PC-3 (cell line): ENCODE measurements at regions not wholly inside any gene's neighbourhood (a gene's known extent, or its start where the extent isn't known, plus 50 kb on each side); places are given as distances from the start of the nearest gene placed in this dataset.

ENCODE experiments used
- ATAC-seq: fragments of 200-7000 bp; cut with Tn5 transposase; 2 replicates; pipeline ENCODE4 v1.9.1; 2020; ENCODE audit warnings: mild to moderate bottlenecking, moderate library complexity
- BruUV-seq: library from RNA; stranded (reverse); fragments of 400-500 nt; replicated peaks from 2 replicates; lab custom pipeline; 2021; lab: Mats Ljungman, UMichigan
- CTCF ChIA-PET: fragments of 300-600 bp; sonication (Branson Sonifier 250); formaldehyde crosslinking; loops from one replicate; lab custom pipeline; 2022; ENCODE audit warnings: antibody characterized with exemption; lab: Charles Lee
- POLR2A ChIA-PET: fragments of 300-600 bp; sonication (Branson Sonifier 250); formaldehyde crosslinking; loops from one replicate; lab custom pipeline; 2022; ENCODE audit warnings: antibody characterized with exemption; ENCODE audit not compliant: unreplicated experiment; lab: Charles Lee
- DNase-seq: peaks from one replicate; pipeline ENCODE4 v3.0.0-alpha.2; 2015
- H2AFZ ChIP-seq: fragments of 300-600 bp; sonication (generic); 2 replicates; pipeline ENCODE4 v1.6.0; 2016; ENCODE audit warnings: antibody characterized with exemption, low read length
- H3F3A ChIP-seq: fragments of 300-600 bp; sonication (generic); one replicate; pipeline ENCODE4 v1.6.0; 2017; ENCODE audit warnings: antibody characterized with exemption, low read length, control low read depth, mild to moderate bottlenecking; ENCODE audit not compliant: unreplicated experiment
- H3K27ac ChIP-seq: fragments of 300-600 bp; sonication (generic); 2 replicates; pipeline ENCODE4 v1.5.1; 2016; ENCODE audit warnings: mild to moderate bottlenecking, low read length
- H3K27me3 ChIP-seq: fragments of 300-600 bp; sonication (generic); 2 replicates; pipeline ENCODE4 v1.6.1; 2016; ENCODE audit warnings: low read length, mixed read lengths
- H3K36me3 ChIP-seq: fragments of 300-600 bp; sonication (generic); 2 replicates; pipeline ENCODE4 v1.6.1; 2016; ENCODE audit warnings: low read depth, mixed run types, low read length, mixed read lengths
- H3K4me1 ChIP-seq: fragments of 300-600 bp; sonication (generic); 2 replicates; pipeline ENCODE4 v1.5.1; 2016; ENCODE audit warnings: low read length; ENCODE audit not compliant: insufficient read depth
- H3K4me2 ChIP-seq: fragments of 300-600 bp; sonication (generic); 2 replicates; pipeline ENCODE4 v1.6.0; 2016; ENCODE audit warnings: low read length
- H3K4me3 ChIP-seq: fragments of 300-600 bp; sonication (generic); 2 replicates; pipeline ENCODE4 v1.5.1; 2016; ENCODE audit warnings: mild to moderate bottlenecking, low read length, mixed read lengths
- H3K79me2 ChIP-seq: fragments of 300-600 bp; sonication (generic); 2 replicates; pipeline ENCODE4 v1.6.1; 2017; ENCODE audit warnings: low read length, mixed read lengths
- H3K9ac ChIP-seq: fragments of 300-600 bp; sonication (generic); 2 replicates; pipeline ENCODE4 v1.6.0; 2016; ENCODE audit warnings: mild to moderate bottlenecking, low read length
- H3K9me2 ChIP-seq: fragments of 300-600 bp; sonication (generic); replicated peaks from 2 replicates; pipeline ENCODE4 v1.6.1; 2016; ENCODE audit warnings: mixed run types, low read length, mixed read lengths
- H3K9me3 ChIP-seq: fragments of 300-600 bp; sonication (generic); 2 replicates; pipeline ENCODE4 v1.6.1; 2016; ENCODE audit warnings: low read length, mixed read lengths
- H4K20me1 ChIP-seq: fragments of 300-600 bp; sonication (generic); 2 replicates; pipeline ENCODE4 v1.6.1; 2016; ENCODE audit warnings: low read length, mixed read lengths
- CTCF ChIP-seq: fragments of 300-600 bp; sonication (generic); conservative IDR thresholded peaks from 2 replicates; pipeline ENCODE4 v1.5.1; 2017; ENCODE audit warnings: antibody characterized with exemption, low read depth, mild to moderate bottlenecking, low read length
- EZH2 ChIP-seq: fragments of 300-600 bp; sonication (generic); IDR thresholded peaks from one replicate; pipeline ENCODE4 v1.6.1; 2017; ENCODE audit warnings: antibody characterized with exemption, mild to moderate bottlenecking, low read length; ENCODE audit not compliant: unreplicated experiment
- EZH2phosphoT487 ChIP-seq: fragments of 300-600 bp; sonication (generic); IDR thresholded peaks from 2 replicates; pipeline ENCODE4 v1.6.1; 2018; ENCODE audit warnings: mild to moderate bottlenecking, antibody characterized with exemption, low read length, borderline replicate concordance
- intact Hi-C: fragments of 100-400 bp; cut with micrococcal nuclease; formaldehyde crosslinking; loops from 2 replicates; pipeline ENCODE4 v1.9.0; 2023

DNA sequence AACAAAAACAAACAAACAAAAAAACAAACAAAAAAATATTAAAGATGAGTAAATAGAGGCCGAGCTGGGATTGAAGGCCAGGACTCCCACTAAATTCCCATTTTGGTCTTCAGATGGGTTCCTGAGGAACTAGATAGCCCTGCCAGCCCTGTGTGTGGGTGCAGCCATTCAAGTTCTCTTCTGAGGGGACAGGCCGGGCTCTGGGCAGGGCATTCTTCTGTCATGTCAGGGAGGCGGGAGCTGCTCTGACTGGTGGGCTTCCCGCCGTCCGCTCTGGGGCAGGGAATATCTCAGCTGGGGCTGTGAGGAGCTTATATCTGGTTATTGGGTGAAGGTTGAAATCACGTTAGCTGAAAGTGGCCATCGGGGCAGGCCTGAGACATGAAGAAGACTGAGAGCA is 127.3 kb upstream of the CXCR4 start:
- Histone ChIP-seq H3K4me1 (no peaks in the 10 kb centered on the region), H3K9me3 (no peaks in the 10 kb centered on the region), H3K4me3 (no peak overlapping the region), H3K9ac (no peak overlapping the region), H3K9me2 (no peaks in the 10 kb centered on the region), H3K79me2 (no peaks in the 10 kb centered on the region), H3K36me3 (no peaks in the 10 kb centered on the region), H3K4me2 (no peak overlapping the region), H2AFZ (no peak overlapping the region), H3K27ac (no peak overlapping the region), H3K27me3 (no peaks in the 10 kb centered on the region), H3F3A (no peaks in the 10 kb centered on the region), H4K20me1 (no peaks in the 10 kb centered on the region)
- BruUV-seq: no TSS peak
- intact Hi-C loops: no loop called here
- no peak for DNase-seq
- TF ChIP-seq CTCF (no peak), EZH2 (no peak), EZH2phosphoT487 (no peak)
- CTCF ChIA-PET: no interaction called here
- POLR2A ChIA-PET: no interaction called here
- ATAC-seq: no peak

DNA sequence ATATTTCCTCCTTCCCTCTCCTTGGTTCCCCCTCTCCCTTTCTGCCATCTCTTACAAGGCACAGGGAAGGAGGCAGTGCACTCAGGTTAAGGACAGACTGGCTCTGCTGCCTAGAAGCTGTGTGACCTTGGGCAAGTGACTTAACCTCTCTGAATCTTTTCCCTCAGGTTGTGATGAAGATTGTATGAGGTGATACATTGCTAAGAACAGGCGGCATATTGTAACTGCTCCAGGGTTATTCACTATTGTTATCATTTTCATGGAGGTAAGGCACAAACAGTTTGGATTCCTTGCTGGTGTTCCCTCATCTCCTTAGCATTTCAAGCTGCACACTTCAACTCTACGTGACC is 126.6 kb upstream of the CXCR4 start:
- Histone ChIP-seq H3K4me1 (no peaks in the 10 kb centered on the region), H3K79me2 (no peaks in the 10 kb centered on the region), H3K9me3 (no peaks in the 10 kb centered on the region), H4K20me1 (no peaks in the 10 kb centered on the region), H3K4me3 (no peak overlapping the region), H2AFZ (no peak overlapping the region), H3K36me3 (no peaks in the 10 kb centered on the region), H3F3A (no peaks in the 10 kb centered on the region), H3K4me2 (no peak overlapping the region), H3K9me2 (no peaks in the 10 kb centered on the region), H3K9ac (no peak overlapping the region), H3K27me3 (no peaks in the 10 kb centered on the region), H3K27ac (no peak overlapping the region)
- ChIA-PET POLR2A (no interaction called here), CTCF (no interaction called here)
- BruUV-seq: no TSS peak
- DNase-seq: no peak
- no peak for ATAC-seq
- TF ChIP-seq EZH2phosphoT487: no peak
- no peak for TF ChIP-seq EZH2
- TF ChIP-seq CTCF: no peak
- intact Hi-C loops: no loop called here

DNA sequence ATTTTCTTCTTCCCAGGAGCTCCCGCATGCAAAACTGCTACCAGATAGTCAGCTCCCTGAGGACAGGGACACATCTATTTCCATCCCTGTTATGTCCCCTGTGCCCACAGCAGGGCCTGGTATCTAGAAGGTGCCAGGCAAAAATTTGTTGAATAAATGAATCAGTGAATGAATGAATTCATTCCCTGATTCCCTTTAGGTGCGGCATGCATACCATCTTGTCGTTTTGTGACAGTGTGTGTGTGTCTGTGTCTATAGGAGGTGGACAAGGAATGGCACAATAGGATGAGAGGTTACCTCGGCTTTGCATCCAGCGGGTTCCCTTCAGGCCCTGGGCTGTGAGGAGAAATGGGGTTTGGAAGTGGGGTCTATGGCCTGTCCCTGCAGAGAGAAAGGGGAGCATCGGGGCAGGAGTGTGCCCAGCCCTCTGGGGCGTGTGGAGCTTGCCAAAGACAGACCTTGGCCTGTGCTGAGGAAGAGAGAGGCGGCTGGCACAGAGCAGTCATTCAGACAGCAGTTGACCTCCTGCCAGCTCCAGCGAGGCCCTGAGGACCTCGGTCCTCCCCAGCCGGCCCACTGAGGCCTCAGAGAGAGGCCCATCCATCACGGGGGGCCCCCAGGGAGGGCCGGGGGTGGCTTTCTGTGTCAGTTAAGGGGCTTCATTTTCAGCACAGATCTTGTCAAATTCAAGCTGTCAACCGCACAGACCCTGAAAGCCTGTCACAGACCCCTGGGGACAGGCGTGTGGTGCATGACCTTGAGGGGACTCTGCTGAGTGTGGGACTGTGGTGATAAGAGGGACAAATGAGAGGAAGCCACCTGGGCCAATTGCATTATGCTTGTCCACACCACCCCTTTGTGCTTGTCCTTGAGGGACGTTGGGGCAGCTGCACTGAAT is 125.9 kb upstream of the CXCR4 start:
- ChIA-PET CTCF (no interaction called here), POLR2A (no interaction called here)
- Histone ChIP-seq H4K20me1 (no peaks in the 10 kb centered on the region), H3K79me2 (no peaks in the 10 kb centered on the region), H3K4me2 (no peak overlapping the region), H3K27me3 (no peaks in the 10 kb centered on the region), H3K27ac (no peak overlapping the region), H3F3A (no peaks in the 10 kb centered on the region), H3K4me3 (no peak overlapping the region), H3K36me3 (no peaks in the 10 kb centered on the region), H3K9me3 (no peaks in the 10 kb centered on the region), H3K9me2 (no peaks in the 10 kb centered on the region), H3K4me1 (peaks cover 4% of the 10 kb centered on the region; the same call in 1 of the 2 replicates), H2AFZ (no peak overlapping the region), H3K9ac (no peak overlapping the region)
- ATAC-seq: no peak
- BruUV-seq: no TSS peak
- DNase-seq: no peak
- intact Hi-C loops: no loop called here
- no peak for TF ChIP-seq EZH2phosphoT487
- no peak for TF ChIP-seq EZH2
- no peak for TF ChIP-seq CTCF
